Left renal pelvis (tissue), 4 donors: ENCODE measurements at regions not wholly inside any gene's neighbourhood (a gene's known extent, or its start where the extent isn't known, plus 50 kb on each side); places are given as distances from the start of the nearest gene placed in this dataset.
"Not testable (repeated sequence)": the region's sequence is repeated elsewhere in the genome, so short reads cannot be mapped to it uniquely, and the experiment has no call there.

Experiments used
- DNase-seq, 4 donors: peaks; one replicate each; pipeline ENCODE4 v3.0.0-alpha.2; 2013; ENCODE audit warnings: low read depth in 4 of 4, low spot score in 3 of 4

DNA sequence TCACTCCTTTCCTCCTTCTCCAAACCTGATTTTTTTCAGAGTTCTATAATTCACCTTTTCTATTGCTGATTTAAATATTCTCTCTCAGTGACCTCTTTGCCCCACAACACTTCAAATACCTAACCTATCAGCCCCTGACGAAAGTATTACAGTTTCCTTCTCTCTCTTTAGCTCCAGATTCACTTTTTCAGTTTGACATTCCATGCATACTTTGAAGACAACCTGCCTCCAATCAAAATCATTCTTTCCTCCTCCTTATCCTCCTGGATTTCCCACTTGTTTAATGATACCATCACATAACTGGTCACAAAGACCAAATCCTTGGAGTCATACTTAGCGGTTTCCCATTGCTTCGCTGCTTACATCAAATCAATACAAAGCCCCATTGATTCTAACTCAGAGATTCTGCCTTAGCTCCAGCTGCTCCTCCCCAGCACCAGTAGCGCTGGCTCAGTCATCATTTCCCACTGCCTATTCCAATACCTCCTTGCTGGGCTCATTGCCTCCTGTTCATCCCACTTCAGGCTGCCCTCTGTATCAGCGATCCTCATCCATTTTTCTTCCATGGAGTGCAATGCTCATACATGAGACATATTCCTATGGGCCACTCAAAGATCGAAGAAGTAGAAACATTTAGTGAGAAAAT is 240.1 kb downstream of the ZNF92 start:
- not testable (repeated sequence) for DNase-seq

DNA sequence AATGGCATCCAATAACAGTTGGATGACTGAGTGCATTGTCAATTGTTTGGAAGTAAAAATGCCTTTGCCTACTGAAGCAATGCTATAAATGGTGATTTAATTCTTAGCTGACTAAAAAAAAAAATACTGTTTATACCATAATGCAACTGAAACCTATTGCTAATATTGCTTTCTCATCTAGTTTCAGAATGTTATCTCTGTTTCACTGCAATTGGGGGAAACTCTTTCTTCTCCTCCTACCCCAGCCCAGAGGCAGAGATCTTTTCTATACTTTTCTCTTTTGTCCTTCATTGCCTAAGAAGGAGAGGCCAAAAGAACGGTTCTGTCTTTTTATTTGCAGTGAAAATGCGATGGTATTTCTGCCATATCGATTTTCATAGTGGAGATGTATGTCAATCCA is 242.5 kb downstream of the ZNF92 start:
- DNase-seq, result not testable (repeated sequence)

DNA sequence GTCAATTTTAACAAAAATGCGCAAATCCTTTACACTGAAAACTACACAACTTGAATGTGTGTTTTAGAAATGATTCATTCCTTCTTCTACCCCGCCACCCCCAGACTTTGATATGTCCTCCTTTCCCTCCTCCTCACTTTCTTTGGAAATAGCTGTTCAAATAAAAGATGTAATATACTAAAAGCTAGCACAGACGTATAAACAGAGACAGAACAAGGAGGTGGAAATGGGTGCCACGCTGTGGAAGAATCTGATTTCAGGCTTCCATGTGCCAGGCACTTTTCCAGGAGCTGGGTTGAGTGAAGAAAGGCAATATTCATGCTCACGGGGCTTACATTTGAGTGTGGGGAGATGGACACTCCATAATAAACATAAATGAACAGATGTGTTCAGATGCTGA is 246.6 kb downstream of the ZNF92 start:
- not testable (repeated sequence) for DNase-seq

DNA sequence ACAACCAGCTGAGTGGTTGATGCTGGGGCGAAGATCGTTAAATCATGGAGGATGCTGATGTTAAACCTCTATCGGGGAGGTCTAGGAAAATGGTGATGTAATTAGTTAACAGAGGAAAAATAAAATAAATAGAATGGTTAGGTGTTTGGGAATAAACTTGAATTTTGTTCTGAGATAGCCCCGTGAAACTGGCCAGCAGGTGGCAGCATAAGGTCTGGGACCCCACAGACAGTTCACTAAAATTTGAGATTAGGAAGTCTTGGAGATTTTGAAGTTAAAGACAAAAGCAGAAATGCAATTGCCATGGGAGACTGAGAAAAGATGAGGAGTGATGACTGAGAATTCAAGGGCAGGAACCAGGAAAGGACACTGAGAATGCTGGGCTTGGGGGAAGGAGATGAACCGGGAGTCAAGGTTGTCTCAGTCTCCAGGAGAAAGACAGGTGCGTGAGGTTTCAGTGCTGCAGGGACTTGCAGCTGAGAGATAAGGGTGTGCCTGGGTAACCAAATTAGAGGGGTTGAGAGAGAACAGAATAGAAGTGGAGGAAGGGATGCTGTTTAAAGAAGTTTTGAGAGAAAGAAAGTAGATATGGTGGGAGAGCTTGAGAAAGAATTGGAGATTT is 248.0 kb downstream of the ZNF92 start:
- DNase-seq, result not testable (repeated sequence)

DNA sequence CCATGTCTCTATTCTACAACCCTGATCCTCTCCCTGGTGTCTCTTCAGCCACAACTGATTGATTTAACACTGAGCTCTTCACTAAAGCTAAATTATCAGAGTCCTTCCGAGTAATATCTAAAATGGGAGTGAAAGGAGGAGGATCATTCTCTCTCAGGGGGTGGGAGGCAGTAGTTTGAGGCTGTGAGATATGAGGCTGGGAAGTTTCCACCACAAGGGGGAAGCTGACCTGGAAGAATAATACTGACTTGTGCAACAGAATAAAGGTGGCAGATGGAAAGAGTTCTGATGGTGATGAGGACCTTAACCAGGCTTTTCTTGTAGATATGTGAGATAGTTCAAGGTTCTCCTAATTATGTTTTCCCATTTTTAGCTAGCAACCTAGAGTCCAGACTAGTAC is 241.6 kb upstream of the VKORC1L1 start:
- DNase-seq, result not testable (repeated sequence)

DNA sequence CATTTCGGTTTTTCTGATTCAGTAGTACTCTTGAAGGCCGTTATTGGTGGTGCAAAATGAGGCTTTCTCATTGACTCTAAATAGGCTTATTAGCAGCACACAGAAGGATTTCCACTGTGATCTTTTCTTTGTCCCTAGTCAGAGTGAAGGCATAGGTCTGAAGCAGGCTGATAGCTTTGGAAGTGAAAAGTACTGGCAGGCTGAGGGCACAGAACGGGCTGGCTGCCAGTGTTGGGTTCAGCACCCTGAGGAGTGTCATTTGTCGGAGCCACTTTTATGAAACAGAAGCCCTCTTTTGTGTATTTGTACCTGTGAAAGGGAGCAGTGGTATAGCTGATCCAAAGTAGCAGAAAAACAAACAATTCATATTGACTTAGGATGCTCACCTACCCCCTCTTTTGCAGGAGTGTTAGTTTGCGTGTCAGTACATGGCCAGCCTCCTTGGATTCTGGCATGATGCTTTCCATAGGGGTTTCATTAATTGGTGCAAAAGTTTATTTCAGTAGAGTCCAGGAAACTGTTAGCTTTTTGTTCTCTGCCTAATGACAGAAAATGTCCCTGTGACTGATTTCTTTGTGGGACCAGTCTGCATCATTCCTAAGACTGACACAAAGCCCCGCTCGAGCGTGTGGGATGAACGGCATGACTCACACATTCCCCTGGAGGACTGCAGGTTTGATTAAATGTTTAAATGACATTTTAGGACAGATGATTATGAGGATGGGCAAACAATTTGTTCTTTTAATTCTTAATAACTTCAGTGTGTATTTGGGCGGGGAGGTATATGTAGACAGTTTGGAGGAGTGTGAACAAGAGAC is 239.1 kb upstream of the VKORC1L1 start:
- not testable (repeated sequence) for DNase-seq

DNA sequence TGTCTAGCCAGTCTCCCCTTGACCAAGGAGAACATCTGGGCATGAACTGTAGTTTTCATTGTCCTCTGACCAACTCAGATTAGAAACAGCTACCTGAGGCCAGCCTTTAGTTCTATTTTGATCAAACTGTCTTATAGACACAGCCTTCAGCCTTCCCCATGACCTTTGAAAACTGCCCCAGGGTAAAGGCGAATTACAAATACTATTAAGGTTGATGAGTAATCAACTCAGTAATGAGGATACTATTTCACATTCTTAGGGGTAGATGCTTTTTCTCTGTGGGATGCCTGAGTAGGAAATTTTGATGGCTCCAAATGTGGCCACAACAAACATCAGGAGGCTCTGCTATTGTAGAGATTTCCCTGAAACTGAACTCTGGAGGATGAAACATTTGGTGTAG is 234.0 kb upstream of the VKORC1L1 start:
- not testable (repeated sequence) for DNase-seq

DNA sequence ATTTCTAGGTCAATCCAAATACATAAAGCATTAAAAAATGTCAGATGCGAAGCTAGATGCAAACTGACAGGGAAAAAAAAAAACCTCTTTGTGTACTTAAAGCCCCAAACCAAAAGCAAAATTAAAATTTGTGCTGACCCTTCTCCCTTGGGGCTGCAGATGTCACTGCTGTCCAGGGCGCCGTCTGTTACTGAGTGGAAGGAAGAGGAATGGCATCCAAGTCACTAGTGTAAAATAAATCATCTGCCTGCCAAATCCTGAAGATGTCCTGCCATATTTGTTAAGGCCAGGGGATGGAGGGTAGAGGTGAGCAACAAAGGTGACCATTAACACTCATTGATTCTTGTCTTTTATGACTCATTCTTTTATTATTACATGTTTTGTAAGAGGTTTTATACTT is 233.2 kb upstream of the VKORC1L1 start:
- DNase-seq, result not testable (repeated sequence)

DNA sequence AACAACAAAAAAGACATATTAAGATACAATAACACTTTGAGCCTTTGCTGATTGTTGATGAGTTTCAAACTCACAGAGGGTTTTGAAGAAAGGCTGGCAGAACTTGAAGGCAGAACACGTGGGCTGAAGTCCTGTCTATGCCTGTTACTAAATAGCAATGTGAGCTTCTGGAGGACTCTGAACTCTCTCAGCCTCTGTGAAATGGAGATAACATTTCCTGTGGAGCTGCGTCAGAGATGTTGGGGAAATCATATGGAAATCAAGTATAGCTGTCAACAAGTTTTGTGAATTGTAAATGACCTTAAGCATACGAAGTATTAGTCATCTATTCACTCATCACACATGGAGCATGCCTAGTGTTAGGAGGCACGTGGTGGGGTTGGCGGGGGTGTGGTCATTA is 229.4 kb upstream of the VKORC1L1 start:
- DNase-seq, result not testable (repeated sequence)

DNA sequence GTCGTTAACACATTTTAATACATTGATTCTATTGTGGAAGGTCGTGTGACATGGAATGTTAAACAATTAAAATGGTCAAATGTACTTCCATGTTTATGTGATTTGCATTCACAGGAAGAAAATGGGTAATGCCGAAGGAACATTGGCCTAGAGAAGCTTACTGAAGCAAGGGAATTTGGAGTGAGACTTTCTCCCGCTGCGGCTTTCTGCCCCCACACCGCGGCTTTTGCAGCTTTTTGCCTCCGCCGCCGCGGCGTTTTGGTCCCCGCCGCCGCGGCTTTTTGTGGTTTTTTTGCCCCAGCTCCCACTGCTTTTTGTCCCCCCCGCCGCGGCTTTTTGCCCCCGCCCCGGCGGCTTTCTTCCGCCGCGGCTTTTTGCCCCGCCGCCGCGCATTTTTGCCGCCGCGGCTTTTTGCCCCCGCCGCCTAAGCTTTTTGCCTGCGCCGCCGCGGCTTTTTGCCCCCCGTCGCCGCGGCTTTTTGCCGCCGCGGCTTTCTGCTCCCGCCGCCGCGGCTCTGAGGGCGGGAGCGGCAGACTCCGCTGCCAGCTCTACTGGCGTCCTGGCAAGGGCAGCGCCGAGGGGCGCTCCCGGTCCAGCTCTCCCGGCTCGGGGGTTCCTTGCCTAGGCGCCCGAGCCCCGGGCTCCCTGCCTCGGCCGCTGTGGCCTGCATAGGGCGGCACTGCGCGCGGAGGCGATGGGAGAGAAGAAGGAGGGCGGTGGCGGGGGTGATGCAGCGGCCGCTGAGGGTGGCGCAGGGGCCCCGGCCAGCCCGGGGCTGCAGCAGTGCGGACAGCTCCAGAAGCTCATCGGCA is 225.5 kb upstream of the VKORC1L1 start:
- DNase-seq, result not testable (repeated sequence)

DNA sequence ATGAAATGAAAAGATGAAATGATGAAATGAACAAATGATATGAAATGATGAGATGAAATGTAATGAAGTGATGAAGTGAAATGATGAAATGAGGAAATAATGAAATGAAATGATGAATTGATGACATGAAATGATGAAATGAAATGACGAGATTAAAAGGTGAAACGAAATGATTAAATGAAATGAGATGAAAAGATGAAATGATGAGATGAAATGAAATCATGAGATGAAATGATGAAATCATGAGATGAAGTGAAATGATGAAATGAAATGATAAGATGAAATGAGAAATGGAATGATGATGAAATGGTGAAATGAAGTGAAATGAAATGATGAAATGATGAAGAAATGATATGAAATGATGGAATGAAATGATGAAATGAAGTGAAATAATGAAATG is 221.7 kb upstream of the VKORC1L1 start:
- not testable (repeated sequence) for DNase-seq

DNA sequence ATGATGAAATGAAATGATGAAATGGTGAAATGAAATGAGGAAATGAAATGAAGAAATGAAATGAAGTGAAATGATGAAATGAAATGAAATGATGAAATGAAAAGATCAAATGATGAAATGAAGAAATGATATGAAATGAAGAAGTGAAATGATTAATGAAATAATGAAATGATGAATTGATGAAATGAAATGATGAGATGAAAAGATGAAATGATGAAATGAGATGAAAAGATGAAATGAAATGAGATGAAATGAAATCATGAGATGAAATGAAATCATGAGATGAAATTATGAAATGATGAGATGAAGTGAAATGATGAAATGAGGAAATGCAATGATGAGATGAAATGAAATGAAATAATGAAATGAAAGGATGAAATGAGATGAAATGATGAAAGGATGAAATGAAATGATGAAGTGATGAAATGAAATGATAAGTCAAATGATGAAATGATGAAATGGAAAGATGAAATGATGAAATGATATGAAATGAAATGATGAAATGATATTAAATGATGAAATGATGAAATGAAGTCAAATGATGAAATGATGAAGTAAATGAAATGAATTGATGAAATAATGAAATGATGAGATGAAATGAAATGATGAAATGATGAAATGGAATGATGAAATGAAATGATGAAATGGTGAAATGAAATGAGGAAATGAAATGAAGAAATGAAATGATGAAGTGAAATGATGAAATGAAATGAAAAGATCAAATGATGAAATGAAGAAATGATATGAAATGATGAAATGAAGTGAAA is 220.9 kb upstream of the VKORC1L1 start:
- DNase-seq, result not testable (repeated sequence)

DNA sequence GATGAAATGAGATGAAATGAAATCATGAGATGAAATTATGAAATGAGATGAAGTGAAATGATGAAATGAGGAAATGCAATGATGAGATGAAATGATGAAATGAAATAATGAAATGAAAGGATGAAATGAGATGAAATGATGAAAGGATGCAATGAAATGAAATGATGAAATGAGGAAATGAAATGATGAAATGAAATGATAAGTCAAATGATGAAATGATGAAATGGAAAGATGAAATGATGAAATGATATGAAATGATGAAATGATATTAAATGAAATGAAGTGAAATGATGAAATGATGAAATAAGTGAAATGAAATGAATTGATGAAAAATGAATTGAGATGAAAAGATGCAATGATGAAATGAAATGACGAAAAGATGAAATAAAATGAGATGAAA is 220.2 kb upstream of the VKORC1L1 start:
- not testable (repeated sequence) for DNase-seq

DNA sequence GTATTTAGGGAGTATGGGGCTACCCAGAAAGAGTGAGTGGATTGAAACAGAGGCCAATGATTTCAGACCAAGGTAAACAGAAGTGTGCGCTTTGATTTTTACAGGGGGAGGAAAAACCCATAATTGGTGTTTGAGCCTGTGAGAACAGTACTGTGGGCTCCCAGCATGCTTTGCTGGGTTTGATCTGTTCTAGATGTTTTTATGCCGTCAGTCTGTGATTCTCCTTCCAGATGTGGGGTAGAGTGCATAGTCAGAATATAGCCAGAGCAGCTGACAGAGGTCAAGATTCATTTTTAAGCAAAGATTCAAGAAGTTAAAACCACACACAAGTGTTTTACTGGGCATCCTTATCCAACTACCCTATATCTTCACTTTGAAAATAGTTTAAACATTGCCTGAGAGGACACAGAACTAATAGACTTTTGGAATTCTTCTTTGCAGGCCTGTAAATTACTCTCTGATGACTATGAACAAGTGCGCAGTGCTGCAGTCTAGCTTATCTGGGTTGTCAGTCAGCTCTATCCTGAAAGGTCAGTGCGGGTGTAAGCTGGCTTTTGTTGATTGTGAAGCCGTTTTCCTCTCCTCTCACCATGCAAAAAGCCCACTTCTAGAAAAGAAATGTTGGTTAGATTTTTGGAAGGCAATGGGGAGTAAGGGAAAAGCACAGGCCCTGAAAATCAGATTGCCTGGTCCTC is 216.2 kb upstream of the VKORC1L1 start:
- not testable (repeated sequence) for DNase-seq

DNA sequence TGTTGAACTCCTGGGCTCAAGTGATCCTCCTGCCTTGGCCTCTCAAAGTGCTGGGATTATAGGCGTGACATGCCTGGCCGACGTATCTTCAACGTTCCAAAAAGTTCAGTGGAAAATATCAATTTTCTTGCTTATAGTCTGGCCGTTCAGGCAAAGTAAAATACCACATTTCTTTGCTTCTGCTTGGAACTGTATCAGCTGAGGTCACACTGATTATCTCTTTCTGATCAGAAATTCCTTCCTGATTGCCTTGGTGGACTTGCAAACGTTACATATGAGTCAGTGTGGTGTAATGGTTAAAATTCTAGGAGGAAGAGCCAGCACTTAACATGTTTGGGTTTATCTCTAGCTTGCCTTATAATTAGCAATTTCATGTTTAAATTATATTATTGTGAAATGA is 189.5 kb upstream of the VKORC1L1 start:
- DNase-seq, result not testable (repeated sequence)

DNA sequence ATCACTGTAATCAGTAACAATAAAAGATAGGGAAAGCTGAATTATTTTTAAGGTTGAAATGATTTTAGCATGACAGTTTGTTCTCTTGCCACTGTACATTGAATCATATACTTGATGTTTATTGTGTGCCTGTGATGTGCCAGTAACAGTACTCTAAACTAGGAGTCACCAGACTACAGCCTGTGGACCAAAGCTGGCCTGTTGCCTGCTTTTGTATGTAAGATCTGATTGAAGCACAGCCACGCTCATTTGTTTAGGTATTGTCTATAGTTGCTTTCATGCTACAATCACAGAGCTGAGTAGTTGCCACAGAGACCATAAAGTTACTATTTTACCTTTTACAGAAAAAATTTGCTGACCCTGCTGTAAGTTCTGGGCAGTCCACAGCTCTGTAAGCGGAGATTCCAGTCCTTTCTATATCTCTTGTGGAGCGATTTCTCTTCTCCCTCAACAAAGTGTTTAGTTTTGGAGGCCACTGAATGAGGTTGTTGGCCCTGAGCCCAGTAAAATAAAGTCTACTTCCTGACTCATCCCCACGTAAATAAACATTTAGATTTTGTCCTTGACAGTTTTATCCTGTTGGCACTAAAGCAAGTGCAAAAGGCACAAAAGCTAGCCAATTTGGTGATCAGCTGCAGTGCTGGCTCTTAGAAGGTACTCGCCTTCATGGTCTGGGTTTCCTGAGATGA is 173.7 kb upstream of the VKORC1L1 start:
- DNase-seq, result not testable (repeated sequence)

DNA sequence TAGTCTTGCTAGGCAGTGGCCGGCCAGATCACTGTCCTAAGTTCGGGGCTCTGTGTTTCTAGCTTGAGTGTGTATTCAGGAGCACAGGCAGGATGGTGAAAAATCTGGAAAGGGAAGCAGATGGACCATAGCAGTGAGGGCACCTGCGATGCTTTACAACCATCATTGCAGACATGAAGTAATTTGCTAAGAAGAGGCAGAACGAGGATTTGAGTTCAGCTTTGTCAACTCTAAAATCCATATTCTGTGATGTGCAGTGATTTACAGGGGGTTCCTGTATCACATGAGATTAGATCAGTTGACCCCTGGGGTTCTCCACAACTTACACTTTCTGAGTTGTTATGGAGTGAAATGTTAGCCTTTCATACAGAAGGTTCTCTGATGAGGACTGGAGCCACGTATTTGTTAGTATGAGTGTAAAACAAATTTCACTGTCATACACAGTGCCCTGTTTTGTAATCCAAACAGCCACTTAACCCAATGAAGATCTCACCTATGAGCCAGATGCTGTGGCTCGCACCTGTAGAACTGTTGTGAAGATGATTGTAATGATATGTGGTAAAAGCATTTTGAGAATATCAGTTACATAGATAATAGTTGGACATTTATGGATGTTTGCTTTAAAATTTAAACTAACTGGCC is 173.0 kb upstream of the VKORC1L1 start:
- DNase-seq, result not testable (repeated sequence)

DNA sequence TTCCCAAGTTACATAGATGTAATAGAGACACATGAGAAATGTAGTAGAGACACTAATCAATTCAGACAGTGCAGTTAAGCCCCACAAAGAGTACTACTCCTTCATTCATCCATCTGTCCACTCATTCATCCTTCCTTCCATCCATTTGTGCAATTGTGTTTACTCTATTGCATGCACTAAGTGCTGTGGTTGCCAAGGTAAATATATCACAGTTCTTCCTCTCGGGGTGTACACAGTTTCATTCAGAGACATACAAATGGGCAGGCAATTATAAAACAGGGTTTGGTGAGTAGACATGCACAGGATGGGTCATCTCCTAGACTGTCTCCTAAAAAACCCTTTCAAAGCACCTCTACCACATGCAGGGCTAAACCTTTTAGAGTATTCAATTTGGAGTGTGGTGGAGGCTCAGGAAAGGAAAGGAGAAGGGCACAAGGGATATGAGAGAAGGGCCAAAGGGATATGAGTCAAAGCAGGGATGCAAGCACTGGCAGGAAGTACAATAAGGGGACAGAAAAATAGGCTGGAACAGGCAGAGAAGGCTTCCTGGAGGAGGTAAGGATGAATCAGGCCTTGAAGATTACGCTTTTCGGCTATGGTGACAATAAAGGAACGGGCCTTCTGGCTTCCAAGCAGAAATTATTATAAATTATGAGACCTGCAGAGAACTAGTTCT is 153.6 kb upstream of the VKORC1L1 start:
- not testable (repeated sequence) for DNase-seq
